ENCODE measurements at regions not wholly inside any gene's neighbourhood (a gene's known extent, or its start where the extent isn't known, plus 50 kb on each side); places are given as distances from the start of the nearest gene placed in this dataset.

DNA sequence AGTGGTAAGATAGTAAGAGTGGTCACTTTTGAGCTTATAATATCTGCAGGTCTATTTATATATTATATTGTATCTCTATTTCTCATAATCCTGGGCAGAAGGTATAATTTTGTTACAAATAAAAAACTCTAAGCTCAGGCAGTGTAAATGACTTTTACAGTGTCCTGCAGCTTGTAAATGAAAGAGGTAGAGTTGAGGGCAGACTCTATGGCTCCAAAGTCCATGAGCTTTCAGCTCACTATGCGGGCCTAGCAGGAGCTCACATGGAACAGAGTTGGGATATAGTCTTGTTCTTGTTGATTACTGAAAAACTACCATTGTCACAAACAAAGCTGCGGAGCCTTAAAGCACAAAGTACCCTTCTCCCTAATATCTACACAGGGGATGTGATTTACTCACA is 361.4 kb downstream of the LNPK start:
- TF ChIP-seq CHD2 (IDR thresholded peaks at IDR 0.05; ENCODE audit: low read length) (no peak), SP1 (IDR thresholded peaks at IDR 0.05; ENCODE audit: low read depth, low read length) (no peak), GABPA (IDR thresholded peaks at IDR 0.05; ENCODE audit: borderline replicate concordance, insufficient read depth, low read length) (no peak), RAD21 (IDR thresholded peaks at IDR 0.05 in 1 of 2, conservative IDR thresholded peaks at IDR 0.05 in 1 of 2; ENCODE audit: low read depth in 2 of 2, low read length in 2 of 2) (no peak), NRF1 (IDR thresholded peaks at IDR 0.05; ENCODE audit: low read depth, low read length) (no peak), CREB1 (IDR thresholded peaks at IDR 0.05) (no peak), KDM1A (IDR thresholded peaks at IDR 0.05; ENCODE audit: borderline replicate concordance, low read length) (no peak), ASH2L (IDR thresholded peaks at IDR 0.05; ENCODE audit: low read length) (no peak), GTF2F1 (IDR thresholded peaks at IDR 0.05; ENCODE audit: borderline replicate concordance, low read depth, low read length) (no peak), RXRA (IDR thresholded peaks at IDR 0.05; ENCODE audit: insufficient read depth, low read depth, low read length) (no peak), TCF12 (IDR thresholded peaks at IDR 0.05; ENCODE audit: low read depth, low read length) (no peak)
- TF ChIP-seq, protein P1, sequence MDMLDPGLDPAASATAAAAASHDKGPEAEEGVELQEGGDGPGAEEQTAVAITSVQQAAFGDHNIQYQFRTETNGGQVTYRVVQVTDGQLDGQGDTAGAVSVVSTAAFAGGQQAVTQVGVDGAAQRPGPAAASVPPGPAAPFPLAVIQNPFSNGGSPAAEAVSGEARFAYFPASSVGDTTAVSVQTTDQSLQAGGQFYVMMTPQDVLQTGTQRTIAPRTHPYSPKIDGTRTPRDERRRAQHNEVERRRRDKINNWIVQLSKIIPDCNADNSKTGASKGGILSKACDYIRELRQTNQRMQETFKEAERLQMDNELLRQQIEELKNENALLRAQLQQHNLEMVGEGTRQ (IDR thresholded peaks at IDR 0.05; ENCODE audit: low read length), result no peak
- TF ChIP-seq, protein P2, sequence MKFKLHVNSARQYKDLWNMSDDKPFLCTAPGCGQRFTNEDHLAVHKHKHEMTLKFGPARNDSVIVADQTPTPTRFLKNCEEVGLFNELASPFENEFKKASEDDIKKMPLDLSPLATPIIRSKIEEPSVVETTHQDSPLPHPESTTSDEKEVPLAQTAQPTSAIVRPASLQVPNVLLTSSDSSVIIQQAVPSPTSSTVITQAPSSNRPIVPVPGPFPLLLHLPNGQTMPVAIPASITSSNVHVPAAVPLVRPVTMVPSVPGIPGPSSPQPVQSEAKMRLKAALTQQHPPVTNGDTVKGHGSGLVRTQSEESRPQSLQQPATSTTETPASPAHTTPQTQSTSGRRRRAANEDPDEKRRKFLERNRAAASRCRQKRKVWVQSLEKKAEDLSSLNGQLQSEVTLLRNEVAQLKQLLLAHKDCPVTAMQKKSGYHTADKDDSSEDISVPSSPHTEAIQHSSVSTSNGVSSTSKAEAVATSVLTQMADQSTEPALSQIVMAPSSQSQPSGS (IDR thresholded peaks at IDR 0.05; ENCODE audit: low read length), result no peak
- Histone ChIP-seq H3K23ac (ENCODE audit: insufficient read length) (no peak overlapping the region), H3K23me2 (ENCODE audit: low read depth, low read length) (no peaks in the 10 kb centered on the region), H4K20me1 (replicated peaks in 1 of 2; ENCODE audit: control insufficient read depth in 1 of 2, insufficient read depth in 2 of 2, low read length in 2 of 2) (no peaks in the 10 kb centered on the region), H3K4me1 (replicated peaks in 1 of 4; ENCODE audit: control insufficient read depth in 3 of 4, insufficient read depth in 4 of 4, low read length in 3 of 4) (no peaks in the 10 kb centered on the region), H4K5ac (ENCODE audit: insufficient read length, low read depth, low read length) (no peak overlapping the region), H3K18ac (ENCODE audit: extremely low read depth, low read length) (no peak overlapping the region), H3K79me1 (ENCODE audit: low read depth, low read length) (no peaks in the 10 kb centered on the region), H3K79me2 (ENCODE audit: control insufficient read depth in 1 of 2, insufficient read depth in 2 of 2, low read length in 2 of 2) (no peaks in the 10 kb centered on the region), H2BK15ac (ENCODE audit: low read length) (no peak overlapping the region), H2BK5ac (ENCODE audit: low read depth, low read length) (no peak overlapping the region), H3K27ac (ENCODE audit: low read depth, low read length) (no peak overlapping the region), H3K4me2 (ENCODE audit: insufficient read depth in 1 of 2, low read depth in 2 of 2, low read length in 2 of 2) (no peak overlapping the region), H4K91ac (replicated peaks; ENCODE audit: insufficient read length, low read length) (no peak overlapping the region), H3K27me3 (replicated peaks in 1 of 4; ENCODE audit: control insufficient read depth in 3 of 4, extremely low read depth in 1 of 4, insufficient read depth in 3 of 4, low read length in 3 of 4) (no peaks in the 10 kb centered on the region), H3K56ac (replicated peaks; ENCODE audit: insufficient read length, low read depth, low read length) (no peak overlapping the region), H3K4ac (replicated peaks; ENCODE audit: insufficient read length, low read depth, low read length) (no peak overlapping the region), H2BK12ac (ENCODE audit: low read depth, low read length) (no peak overlapping the region), H2AK5ac (ENCODE audit: low read depth, low read length) (no peak overlapping the region), H3K4me3 (ENCODE audit: extremely low read depth in 1 of 4, insufficient read depth in 2 of 4, low read depth in 3 of 4, low read length in 4 of 4) (no peak overlapping the region), H2AFZ (ENCODE audit: low read length) (no peak overlapping the region), H3K36me3 (ENCODE audit: control insufficient read depth in 2 of 4, insufficient read depth in 4 of 4, low read length in 3 of 4) (no peaks in the 10 kb centered on the region; a peak in 1 of 8 replicates), H3K14ac (ENCODE audit: insufficient read length) (no peak overlapping the region), H3K9ac (replicated peaks in 1 of 4; ENCODE audit: extremely low read depth in 1 of 4, low read depth in 3 of 4, low read length in 3 of 4) (no peak overlapping the region), H2BK120ac (replicated peaks; ENCODE audit: low read depth, low read length) (no peak overlapping the region), H3K9me3 (ENCODE audit: insufficient read depth in 2 of 2, low read depth in 1 of 2, low read length in 1 of 2) (no peaks in the 10 kb centered on the region), H4K8ac (ENCODE audit: extremely low read depth, insufficient read depth, low read length) (no peak overlapping the region), H2BK20ac (ENCODE audit: low read length) (no peak overlapping the region)
- ChIA-PET CTCF (ENCODE audit: partially characterized antibody) (interaction anchor here (0.9 to 1.7 kb wide), 4 partner anchors 19 to 312 kb away, joined by 3 to 6 read pairs (median 4); no protein-coding TSS in a partner anchor), POLR2A (ENCODE audit: partially characterized antibody) (no interaction called here)
- DNase-seq (ENCODE audit: low read depth in 1 of 2, low spot score in 2 of 2) (no peak), FAIRE-seq (no peak)
- 90% methylated on average over 2 of the region's 2 CpGs; no CpG with 5 or more reads in 1 of the 2 experiments for WGBS, 2 experiments (ENCODE audit: extremely low coverage in 1 of 2, insufficient coverage in 1 of 2, insufficient read length in 1 of 2, insufficient replicate concordance in 2 of 2, low coverage in 1 of 2, low lambda C conversion rate in 2 of 2, missing lambda C conversion rate in 1 of 2)

Measured in H1 (cell line).